HG02610 (cell line): ENCODE measurements at regions not wholly inside any gene's neighbourhood (a gene's known extent, or its start where the extent isn't known, plus 50 kb on each side); places are given as distances from the start of the nearest gene placed in this dataset.
"Not testable (repeated sequence)": the region's sequence is repeated elsewhere in the genome, so short reads cannot be mapped to it uniquely, and the experiment has no call there.

ENCODE experiments used
- ATAC-seq: cut with Tn5 transposase; IDR thresholded peaks from one replicate; pipeline ENCODE4 v1.9.1; 2021; ENCODE audit warnings: mild to moderate bottlenecking, moderate library complexity; ENCODE audit not compliant: unreplicated experiment

DNA sequence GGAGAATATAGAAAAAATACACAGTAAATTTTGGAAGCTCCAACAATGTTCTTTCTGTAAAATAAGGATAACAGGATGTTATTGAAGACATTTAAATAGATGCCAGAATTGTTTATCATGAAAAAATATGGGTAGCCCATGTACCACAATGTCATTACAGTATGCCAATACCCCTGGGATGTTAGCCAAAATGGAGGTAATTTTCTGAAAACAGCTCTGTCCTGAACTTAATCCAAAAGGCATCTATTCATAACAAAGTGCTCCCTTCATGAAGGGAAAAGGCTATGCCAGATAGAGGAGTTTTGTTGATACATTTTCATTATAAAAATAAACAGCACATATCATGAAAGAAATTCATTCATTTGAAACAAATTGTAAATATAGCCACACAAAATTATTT, 1902.6 kb upstream of the AGA start:
- ATAC-seq: no peak

- no peak for ATAC-seq
Observed at GRCh38 chr4:179352221-179352620, 1910.0 kb upstream of the AGA start.

DNA sequence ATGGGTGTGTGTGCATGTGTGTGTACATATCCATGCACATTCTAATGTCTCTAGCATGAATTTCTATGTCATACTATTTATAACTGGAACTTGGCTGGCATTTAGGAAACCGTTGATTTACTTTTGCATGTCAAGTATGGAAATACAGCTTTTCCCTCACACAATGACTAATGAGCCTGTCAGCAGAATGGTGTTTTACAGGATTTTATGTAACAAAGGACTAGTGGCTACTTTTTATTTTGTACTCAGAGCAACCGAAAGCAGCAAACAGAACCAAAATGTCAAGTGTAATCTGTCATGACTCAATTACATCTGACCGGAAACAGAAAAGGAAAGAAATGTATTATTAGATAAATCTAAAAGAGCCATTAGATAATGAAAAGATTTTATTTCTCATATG, 1911.5 kb upstream of the AGA start:
- no peak for ATAC-seq

GRCh38 chr4:179361978-179362486, 1919.8 kb upstream of the AGA start:
- ATAC-seq: no peak

DNA sequence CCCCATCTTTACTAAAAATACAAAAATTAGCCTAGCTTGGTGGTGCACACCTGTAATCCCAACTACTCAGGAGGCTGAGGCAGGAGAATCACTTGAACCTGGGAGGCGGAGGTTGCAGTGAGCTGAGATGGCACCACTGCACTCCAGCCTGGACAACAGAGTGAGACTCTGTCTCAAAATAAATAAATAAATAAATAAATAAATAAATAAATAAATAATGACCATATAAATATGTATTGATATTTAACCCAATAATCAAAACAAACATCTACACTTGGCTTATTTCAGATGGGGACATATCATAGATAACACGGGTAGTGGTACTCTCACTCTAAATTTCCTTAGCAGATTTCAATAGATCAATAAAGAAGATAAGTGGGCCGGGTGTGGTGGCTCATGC, 1923.7 kb upstream of the AGA start:
- ATAC-seq: not testable (repeated sequence)

- ATAC-seq: no peak
Observed at GRCh38 chr4:179372242-179372641, 1930.0 kb upstream of the AGA start.

- no peak for ATAC-seq
Observed at GRCh38 chr4:179372746-179373145, 1930.5 kb upstream of the AGA start.

DNA sequence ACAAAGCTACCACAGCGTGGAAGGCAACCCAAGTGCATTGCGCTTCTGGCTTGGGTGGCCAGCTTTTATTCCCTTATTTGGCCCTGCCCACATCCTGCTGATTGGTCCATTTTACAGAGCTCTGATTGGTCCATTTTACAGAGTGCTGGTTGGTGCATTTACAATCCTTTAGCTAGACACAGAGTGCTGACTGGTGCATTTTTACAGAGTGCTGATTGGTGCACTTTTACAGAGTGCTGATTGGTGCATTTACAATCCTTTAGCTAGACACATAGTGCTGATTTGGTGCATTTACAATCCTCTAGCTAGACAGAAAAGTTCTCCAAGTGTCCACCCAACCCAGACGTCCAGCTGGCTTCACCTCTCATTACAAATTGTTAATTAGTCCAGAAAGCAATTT, 1936.6 kb upstream of the AGA start:
- ATAC-seq: not testable (repeated sequence)

- ATAC-seq: no peak
Observed at GRCh38 chr4:179392787-179393186, 1950.5 kb upstream of the AGA start.

GRCh38 chr4:179398414-179398813, 1956.2 kb upstream of the AGA start:
- ATAC-seq: no peak

DNA sequence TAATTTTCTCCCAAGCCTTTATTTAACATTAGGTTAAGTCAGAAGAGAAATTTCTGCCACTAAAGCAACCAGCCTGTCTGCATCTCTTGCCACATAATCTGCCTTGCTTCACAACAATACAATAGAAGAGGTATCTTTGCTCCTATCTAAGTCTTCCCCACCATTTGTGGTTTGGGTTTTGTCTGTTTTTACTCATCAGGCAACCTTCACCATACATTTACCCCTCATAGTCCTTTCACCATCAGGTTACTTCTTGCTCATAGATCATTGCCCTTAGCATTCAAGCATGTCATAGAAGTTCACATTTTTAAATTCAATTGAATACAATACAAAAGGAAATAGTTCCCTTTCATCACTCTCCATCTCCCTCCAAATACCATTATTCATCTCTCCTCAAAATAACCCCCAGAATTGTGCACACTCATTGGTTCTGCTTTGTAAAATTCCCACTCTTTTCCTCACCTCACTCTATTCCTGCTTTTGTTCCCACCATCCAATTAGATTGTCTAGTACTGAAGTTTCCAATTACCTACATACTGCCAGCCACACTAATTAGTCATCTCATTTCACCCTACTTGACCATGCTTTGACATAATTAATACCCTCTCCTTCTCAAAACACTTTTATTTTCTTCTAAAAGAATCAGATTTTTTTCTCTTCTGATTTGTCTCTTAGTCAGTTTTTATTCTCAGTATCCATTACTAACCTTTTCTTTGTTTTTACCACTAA, 1957.0 kb upstream of the AGA start:
- ATAC-seq: no peak

GRCh38 chr4:179415037-179415846, 1973.0 kb upstream of the AGA start:
- no peak for ATAC-seq

DNA sequence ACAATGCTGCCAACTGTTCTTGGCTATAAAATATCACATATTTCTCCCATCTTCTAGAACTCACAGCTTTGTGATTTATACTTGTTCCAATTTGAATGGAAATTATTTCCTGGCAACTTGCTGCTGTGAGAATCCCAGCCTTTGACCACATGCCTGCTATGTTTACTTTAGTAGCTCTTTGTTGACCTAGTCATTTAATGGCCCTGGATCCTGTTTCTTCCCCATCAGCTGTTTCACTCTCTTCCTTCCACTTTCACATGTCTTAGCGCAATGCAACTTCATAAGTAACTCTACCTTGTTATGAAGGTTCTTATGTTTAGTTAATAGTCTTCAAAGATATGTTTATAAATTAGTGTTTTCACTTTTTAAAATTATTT, 1973.6 kb upstream of the AGA start:
- ATAC-seq: no peak

DNA sequence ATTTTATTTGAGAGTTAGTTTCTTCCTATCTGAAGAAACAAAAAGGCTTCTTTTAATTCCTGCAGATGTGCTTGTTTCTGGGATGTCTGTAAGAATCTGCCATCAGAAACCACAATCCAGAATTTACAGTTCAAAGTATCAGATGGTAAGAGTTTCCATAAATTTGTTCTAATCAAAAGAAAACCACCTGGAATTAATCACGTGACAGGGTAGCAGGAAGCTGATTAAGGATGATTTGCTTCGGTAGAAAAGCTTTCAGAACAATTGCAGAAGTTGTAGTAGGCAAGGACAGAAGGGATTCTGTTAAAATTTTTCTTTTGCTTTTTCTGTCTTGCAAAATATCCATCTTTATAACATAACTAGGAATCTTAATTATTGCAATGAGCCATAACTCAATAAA, 1975.1 kb upstream of the AGA start:
- ATAC-seq: no peak

DNA sequence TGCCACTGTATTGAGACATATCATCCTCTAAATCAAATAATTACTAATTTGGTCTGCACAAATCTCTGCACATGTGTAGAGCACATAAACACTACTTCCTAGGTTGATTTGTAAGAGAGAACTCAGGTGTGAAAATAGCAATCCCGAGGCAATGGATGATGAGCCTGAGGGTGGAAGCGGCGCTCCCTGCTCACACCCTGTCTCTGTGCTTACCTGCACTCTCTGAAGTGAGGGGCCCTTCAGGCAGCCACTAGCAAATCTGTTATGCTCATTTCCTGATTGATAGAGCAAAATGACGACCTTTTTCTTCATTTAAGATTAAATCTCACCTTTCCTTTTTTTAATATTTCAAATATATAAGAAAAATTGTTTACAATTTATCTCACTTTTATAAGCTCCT, 1995.7 kb upstream of the AGA start:
- no peak for ATAC-seq

- no peak for ATAC-seq
Observed at GRCh38 chr4:179441596-179441995, 1999.4 kb upstream of the AGA start.

DNA sequence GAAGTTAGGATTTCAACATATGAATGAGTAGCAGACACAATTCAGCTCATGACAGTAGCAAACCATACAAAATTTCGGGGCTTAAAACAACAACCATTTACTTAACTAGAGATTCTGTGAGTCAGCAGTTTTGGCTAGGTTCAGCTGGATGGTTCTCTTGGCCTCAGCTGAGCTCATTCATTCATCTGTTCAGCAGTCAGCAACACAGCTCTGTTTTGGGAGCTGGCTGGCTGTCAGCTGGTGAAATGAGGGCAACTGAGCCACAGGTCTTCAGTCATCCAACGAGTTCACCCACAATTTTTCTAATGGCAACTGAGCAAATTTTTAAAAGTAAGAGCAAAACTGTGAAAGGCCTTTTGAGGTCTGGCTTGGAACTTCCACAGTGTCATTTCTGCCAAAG, 2005.1 kb upstream of the AGA start:
- no peak for ATAC-seq

DNA sequence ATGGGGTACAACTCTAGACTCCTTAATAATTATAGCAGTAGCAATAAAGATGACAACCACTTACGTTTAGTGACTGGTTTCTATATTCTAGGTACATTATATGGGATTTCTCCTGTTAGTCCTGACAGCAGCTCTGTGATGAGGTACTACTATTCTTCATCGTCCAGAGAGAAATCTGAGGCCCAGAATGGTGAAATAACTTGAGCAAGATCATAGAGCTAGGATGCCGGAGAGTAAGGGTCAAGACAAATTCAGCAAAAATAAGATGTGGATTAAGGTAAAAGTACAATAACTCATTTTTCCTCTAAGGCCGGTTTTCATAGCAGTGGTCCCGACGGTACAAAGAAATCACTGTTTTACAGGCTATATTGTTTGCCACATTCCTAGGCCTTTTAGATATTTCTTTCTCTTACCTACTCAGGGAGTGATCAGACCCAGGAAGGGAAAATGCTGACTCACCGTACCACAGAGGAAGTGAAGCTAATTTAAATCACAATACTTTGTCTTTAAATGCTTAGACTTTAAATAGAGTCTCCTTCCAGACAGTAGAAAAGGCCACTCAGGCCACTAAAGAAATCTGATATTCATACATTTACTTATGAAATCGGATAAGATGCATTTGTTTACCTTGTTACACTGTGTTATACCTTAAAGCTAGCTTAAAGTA, 2023.0 kb upstream of the AGA start:
- no peak for ATAC-seq

DNA sequence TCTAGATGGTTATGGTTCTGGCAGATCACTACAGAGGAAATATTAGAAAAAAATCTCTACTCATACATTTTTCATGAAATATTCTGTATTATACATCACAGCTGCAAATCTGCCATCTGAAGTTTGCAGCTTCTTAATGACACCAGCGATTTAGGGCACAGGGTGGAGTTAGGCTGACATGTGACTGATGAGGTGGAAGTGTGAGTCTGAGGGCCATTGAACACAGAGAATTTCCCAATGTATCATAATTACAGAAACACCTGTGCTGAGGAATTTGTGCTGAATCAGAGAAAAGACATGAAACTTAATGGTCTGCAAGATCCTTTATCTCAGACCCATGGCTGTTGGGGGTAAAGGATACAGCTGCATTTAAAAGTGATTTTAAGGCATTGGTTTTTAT, 2025.6 kb upstream of the AGA start:
- no peak for ATAC-seq

- no peak for ATAC-seq
Observed at GRCh38 chr4:179472164-179472563, 2029.9 kb upstream of the AGA start.

- ATAC-seq: no peak
Observed at GRCh38 chr4:179478608-179479007, 2036.4 kb upstream of the AGA start.

DNA sequence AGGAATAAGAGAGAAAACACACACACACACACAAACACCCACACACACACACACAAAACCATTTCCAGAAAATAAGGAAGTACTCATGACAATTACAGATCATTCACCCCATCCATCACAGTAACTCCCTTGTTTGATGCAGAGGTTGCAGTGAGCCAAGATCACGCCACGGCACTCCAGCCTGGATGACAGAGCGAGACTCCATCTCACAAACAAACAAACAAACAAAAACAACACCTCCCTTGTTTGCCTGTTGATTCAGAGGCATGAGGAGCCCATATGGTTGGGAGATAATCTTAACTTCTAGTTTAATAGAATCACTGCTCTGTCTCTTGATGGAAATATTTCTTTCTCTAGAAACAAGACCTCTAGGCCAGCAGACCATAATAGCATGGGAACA, 2043.5 kb upstream of the AGA start:
- no peak for ATAC-seq
